C4-2B (cell line): ENCODE measurements at regions not wholly inside any gene's neighbourhood (a gene's known extent, or its start where the extent isn't known, plus 50 kb on each side); places are given as distances from the start of the nearest gene placed in this dataset.

Experiments
- CTCF ChIP-seq: fragments of 450-650 bp; conservative IDR thresholded peaks from 2 replicates; pipeline ENCODE4 v1.5.1; 2017; ENCODE audit warnings: mild to moderate bottlenecking
- ZFX ChIP-seq: fragments of 450-650 bp; IDR thresholded peaks from 2 replicates; pipeline ENCODE4 v1.6.1; 2017

GRCh38 chr1:57683037-57683942, 259.4 kb upstream of the DAB1 start:
- TF ChIP-seq CTCF (no peak), ZFX (no peak)
